GM18873 (cell line): ENCODE measurements at regions not wholly inside any gene's neighbourhood (a gene's known extent, or its start where the extent isn't known, plus 50 kb on each side); places are given as distances from the start of the nearest gene placed in this dataset.
"Not testable (repeated sequence)": the region's sequence is repeated elsewhere in the genome, so short reads cannot be mapped to it uniquely, and the experiment has no call there.

Experiments used
- ATAC-seq: cut with Tn5 transposase; IDR thresholded peaks from one replicate; pipeline ENCODE4 v1.9.1; 2021; ENCODE audit warnings: mild to moderate bottlenecking, moderate library complexity, moderate number of reproducible peaks; ENCODE audit not compliant: unreplicated experiment, low FRiP score

GRCh38 chr5:12237837-12238575 lies 333.8 kb upstream of the CTNND2 start:
- ATAC-seq: no peak

GRCh38 chr5:12230659-12231058 lies 326.4 kb upstream of the CTNND2 start:
- ATAC-seq: no peak

GRCh38 chr5:12217039-12217438 lies 312.8 kb upstream of the CTNND2 start:
- no peak for ATAC-seq

GRCh38 chr5:12214267-12215015 lies 310.2 kb upstream of the CTNND2 start:
- ATAC-seq: no peak

GRCh38 chr5:12208366-12209100 lies 304.3 kb upstream of the CTNND2 start:
- ATAC-seq: no peak

- ATAC-seq: no peak
These were observed 300.5 kb upstream of the CTNND2 start for GRCh38 chr5:12204761-12205160.

GRCh38 chr5:12193536-12193935 lies 289.3 kb upstream of the CTNND2 start:
- ATAC-seq: no peak

- ATAC-seq: no peak
These were observed 278.8 kb upstream of the CTNND2 start for GRCh38 chr5:12183003-12183402.

- no peak for ATAC-seq
These were observed 273.6 kb upstream of the CTNND2 start for GRCh38 chr5:12177851-12178250.

- ATAC-seq: no peak
These were observed 273.0 kb upstream of the CTNND2 start for GRCh38 chr5:12177225-12177624.

- no peak for ATAC-seq
These were observed 271.8 kb upstream of the CTNND2 start for GRCh38 chr5:12175914-12176585.

- no peak for ATAC-seq
These were observed 270.5 kb upstream of the CTNND2 start for GRCh38 chr5:12174734-12175133.

- ATAC-seq: no peak
These were observed 265.3 kb upstream of the CTNND2 start for GRCh38 chr5:12169536-12169935.

GRCh38 chr5:12162863-12163262 lies 258.6 kb upstream of the CTNND2 start:
- ATAC-seq: no peak

GRCh38 chr5:12147513-12147912 lies 243.3 kb upstream of the CTNND2 start:
- ATAC-seq: no peak

GRCh38 chr5:12141496-12141895 lies 237.2 kb upstream of the CTNND2 start:
- ATAC-seq: no peak

GRCh38 chr5:12133520-12133919 lies 229.3 kb upstream of the CTNND2 start:
- no peak for ATAC-seq

GRCh38 chr5:12131020-12131419 lies 226.8 kb upstream of the CTNND2 start:
- not testable (repeated sequence) for ATAC-seq

GRCh38 chr5:12125895-12126294 lies 221.6 kb upstream of the CTNND2 start:
- no peak for ATAC-seq

- ATAC-seq: no peak
These were observed 215.4 kb upstream of the CTNND2 start for GRCh38 chr5:12119657-12120056.

- ATAC-seq: no peak
These were observed 209.8 kb upstream of the CTNND2 start for GRCh38 chr5:12114075-12114474.
